HEK293 (cell line): ENCODE measurements at regions not wholly inside any gene's neighbourhood (a gene's known extent, or its start where the extent isn't known, plus 50 kb on each side); places are given as distances from the start of the nearest gene placed in this dataset.

Experiments
- CTCF ChIA-PET: fragments of 350-600 bp; formaldehyde crosslinking; extraction: SDS; loops from one replicate; lab custom pipeline; 2021; ENCODE audit warnings: antibody characterized with exemption; lab: Yijun Ruan, JAX
- POLR2A ChIA-PET: fragments of 300-600 bp; formaldehyde crosslinking; extraction: SDS; loops from one replicate; lab custom pipeline; 2020; ENCODE audit warnings: antibody characterized with exemption, inconsistent platforms; lab: Yijun Ruan, JAX
- H3K27ac ChIP-seq: fragments of 200-500 bp; sonication (Bioruptor generic); 2 replicates; pipeline ENCODE4 v1.5.1; 2014; ENCODE audit warnings: low read depth, low read length, control low read depth, inconsistent platforms; ENCODE audit errors: extremely low read depth
- H3K36me3 ChIP-seq, 2 experiments: fragments of 200-500 bp in 1 of 2; sonication (Bioruptor generic) in 1 of 2; 1 replicate in 1 of 2; 2 replicates in 1 of 2; pipeline ENCODE4 v1.5.1; 2014 to 2017; ENCODE audit warnings: inconsistent platforms in 2 of 2, low read length in 2 of 2; ENCODE audit not compliant: control insufficient read depth in 2 of 2, insufficient read depth in 1 of 2
- H3K4me1 ChIP-seq: fragments of 200-500 bp; sonication (Bioruptor generic); 2 replicates; pipeline ENCODE4 v1.5.1; 2014; ENCODE audit warnings: mild to moderate bottlenecking, low read length, inconsistent platforms; ENCODE audit not compliant: control insufficient read depth, insufficient read depth
- H3K4me3 ChIP-seq: 2 replicates; pipeline ENCODE4 v1.5.1; 2011; ENCODE audit warnings: low read depth, mild to moderate bottlenecking, control low read depth, low read length, moderate library complexity
- H3K9me3 ChIP-seq: fragments of 200-500 bp; sonication (Bioruptor generic); 2 replicates; pipeline ENCODE4 v1.5.1; 2014; ENCODE audit warnings: low read depth, low read length, inconsistent platforms; ENCODE audit not compliant: control insufficient read depth, insufficient read depth
- BCL11B ChIP-seq: fragments of 450-650 bp; formaldehyde crosslinking; IDR thresholded peaks from 2 replicates; pipeline ENCODE4 v1.5.1; 2016; ENCODE audit warnings: low read depth, missing biosample characterization, missing genetic modification characterization
- ELK4 ChIP-seq: IDR thresholded peaks from 2 replicates; pipeline ENCODE4 v1.6.1; 2011; ENCODE audit warnings: mild to moderate bottlenecking, low read depth, low read length, borderline replicate concordance
- GLI2 ChIP-seq: fragments of 450-650 bp; formaldehyde crosslinking; IDR thresholded peaks from 2 replicates; pipeline ENCODE4; 2017; ENCODE audit warnings: missing biosample characterization, missing genetic modification characterization, low read depth, borderline replicate concordance
- HOXD13 ChIP-seq: sonication (generic); formaldehyde crosslinking; IDR thresholded peaks from 2 replicates; pipeline ENCODE4 v1.8.0; 2022; ENCODE audit warnings: missing genetic modification reagents, borderline replicate concordance
- KLF8 ChIP-seq: fragments of 450-650 bp; formaldehyde crosslinking; IDR thresholded peaks from 2 replicates; pipeline ENCODE4 v1.5.1; 2016; ENCODE audit warnings: missing biosample characterization, missing genetic modification characterization
- OVOL3 ChIP-seq: fragments of 450-650 bp; formaldehyde crosslinking; IDR thresholded peaks from 2 replicates; pipeline ENCODE4 v1.5.1; 2016; ENCODE audit warnings: missing biosample characterization, missing genetic modification characterization
- SCRT1 ChIP-seq: fragments of 450-650 bp; formaldehyde crosslinking; IDR thresholded peaks from 2 replicates; pipeline ENCODE4 v1.5.1; 2016; ENCODE audit warnings: missing biosample characterization, missing genetic modification characterization, borderline replicate concordance
- SETDB1 ChIP-seq: IDR thresholded peaks from one replicate; pipeline ENCODE4 v1.6.1; 2017; ENCODE audit warnings: mild to moderate bottlenecking, low read length, moderate library complexity, mixed read lengths; ENCODE audit not compliant: insufficient read length
- TCF7L2 ChIP-seq: IDR thresholded peaks from 2 replicates; pipeline ENCODE4 v1.6.1; 2011; ENCODE audit warnings: low read depth, mild to moderate bottlenecking, inconsistent platforms, low read length, moderate library complexity, borderline replicate concordance
- ZBTB44 ChIP-seq: fragments of 450-650 bp; IDR thresholded peaks from 2 replicates; pipeline ENCODE4 v1.5.1; 2018; ENCODE audit warnings: missing biosample characterization, mild to moderate bottlenecking, missing genetic modification characterization
- ZFP3 ChIP-seq: fragments of 450-650 bp; formaldehyde crosslinking; IDR thresholded peaks from 2 replicates; pipeline ENCODE4 v1.5.1; 2016; ENCODE audit warnings: low read depth, missing biosample characterization, missing genetic modification characterization
- ZIC2 ChIP-seq: fragments of 450-650 bp; formaldehyde crosslinking; IDR thresholded peaks from 2 replicates; pipeline ENCODE4 v1.5.1; 2016; ENCODE audit warnings: missing biosample characterization, missing genetic modification characterization
- ZNF157 ChIP-seq: fragments of 450-650 bp; formaldehyde crosslinking; IDR thresholded peaks from 2 replicates; pipeline ENCODE4 v1.5.1; 2016; ENCODE audit warnings: missing biosample characterization, missing genetic modification characterization
- ZNF169 ChIP-seq: fragments of 450-650 bp; formaldehyde crosslinking; IDR thresholded peaks from 2 replicates; pipeline ENCODE4 v1.5.1; 2016; ENCODE audit warnings: missing biosample characterization, missing genetic modification characterization
- ZNF202 ChIP-seq: fragments of 450-650 bp; formaldehyde crosslinking; IDR thresholded peaks from 2 replicates; pipeline ENCODE4 v1.5.1; 2016; ENCODE audit warnings: missing biosample characterization, missing genetic modification characterization, borderline replicate concordance
- ZNF221 ChIP-seq: fragments of 450-650 bp; formaldehyde crosslinking; IDR thresholded peaks from 2 replicates; pipeline ENCODE4 v1.5.1; 2017; ENCODE audit warnings: missing biosample characterization, missing genetic modification characterization, borderline replicate concordance
- ZNF24 ChIP-seq: fragments of 450-650 bp; formaldehyde crosslinking; IDR thresholded peaks from 2 replicates; pipeline ENCODE4 v1.5.1; 2016; ENCODE audit warnings: missing biosample characterization, missing genetic modification characterization
- ZNF311 ChIP-seq: fragments of 450-650 bp; formaldehyde crosslinking; IDR thresholded peaks from 2 replicates; pipeline ENCODE4 v1.5.1; 2017; ENCODE audit warnings: missing biosample characterization, missing genetic modification characterization, borderline replicate concordance
- ZNF335 ChIP-seq: fragments of 450-650 bp; formaldehyde crosslinking; conservative IDR thresholded peaks from 2 replicates; pipeline ENCODE4 v1.5.1; 2016; ENCODE audit warnings: missing biosample characterization, missing genetic modification characterization
- ZNF37A ChIP-seq: fragments of 450-650 bp; IDR thresholded peaks from 2 replicates; pipeline ENCODE4 v1.5.1; 2018; ENCODE audit warnings: missing biosample characterization, missing genetic modification characterization
- ZNF416 ChIP-seq: fragments of 450-650 bp; formaldehyde crosslinking; IDR thresholded peaks from 2 replicates; pipeline ENCODE4 v1.5.1; 2016; ENCODE audit warnings: missing biosample characterization, missing genetic modification characterization
- ZNF560 ChIP-seq: fragments of 450-650 bp; formaldehyde crosslinking; IDR thresholded peaks from 2 replicates; pipeline ENCODE4 v1.5.1; 2017; ENCODE audit warnings: missing biosample characterization, missing genetic modification characterization, borderline replicate concordance
- ZNF571 ChIP-seq: fragments of 450-650 bp; formaldehyde crosslinking; IDR thresholded peaks from 2 replicates; pipeline ENCODE4 v1.5.0; 2017; ENCODE audit warnings: missing biosample characterization, missing genetic modification characterization
- ZNF585B ChIP-seq: fragments of 450-650 bp; formaldehyde crosslinking; IDR thresholded peaks from 2 replicates; pipeline ENCODE4 v1.5.1; 2016; ENCODE audit warnings: missing biosample characterization, missing genetic modification characterization
- ZNF596 ChIP-seq: fragments of 450-650 bp; IDR thresholded peaks from 2 replicates; pipeline ENCODE4 v1.5.0; 2018; ENCODE audit warnings: missing biosample characterization, mild to moderate bottlenecking, missing genetic modification characterization, moderate library complexity
- ZNF624 ChIP-seq: fragments of 450-650 bp; formaldehyde crosslinking; IDR thresholded peaks from 2 replicates; pipeline ENCODE4 v1.5.1; 2017; ENCODE audit warnings: missing biosample characterization, missing genetic modification characterization
- ZNF747 ChIP-seq: fragments of 450-650 bp; formaldehyde crosslinking; IDR thresholded peaks from 2 replicates; pipeline ENCODE4 v1.5.1; 2016; ENCODE audit warnings: missing biosample characterization, missing genetic modification characterization
- ZNF791 ChIP-seq: fragments of 450-650 bp; formaldehyde crosslinking; IDR thresholded peaks from 2 replicates; pipeline ENCODE4 v1.5.1; 2016; ENCODE audit warnings: missing biosample characterization, missing genetic modification characterization
- ZSCAN16 ChIP-seq: fragments of 450-650 bp; formaldehyde crosslinking; IDR thresholded peaks from 2 replicates; pipeline ENCODE4 v1.5.1; 2016; ENCODE audit warnings: missing biosample characterization, missing genetic modification characterization
- TF ChIP-seq, protein P1 (sequence below): fragments of 450-650 bp; formaldehyde crosslinking; IDR thresholded peaks from 2 replicates; pipeline ENCODE4 v1.5.1; 2016; ENCODE audit warnings: missing biosample characterization, missing genetic modification characterization
- TF ChIP-seq, protein P2 (sequence below): fragments of 450-650 bp; formaldehyde crosslinking; IDR thresholded peaks from 2 replicates; pipeline ENCODE4 v1.5.1; 2016; ENCODE audit warnings: missing biosample characterization, missing genetic modification characterization

DNA sequence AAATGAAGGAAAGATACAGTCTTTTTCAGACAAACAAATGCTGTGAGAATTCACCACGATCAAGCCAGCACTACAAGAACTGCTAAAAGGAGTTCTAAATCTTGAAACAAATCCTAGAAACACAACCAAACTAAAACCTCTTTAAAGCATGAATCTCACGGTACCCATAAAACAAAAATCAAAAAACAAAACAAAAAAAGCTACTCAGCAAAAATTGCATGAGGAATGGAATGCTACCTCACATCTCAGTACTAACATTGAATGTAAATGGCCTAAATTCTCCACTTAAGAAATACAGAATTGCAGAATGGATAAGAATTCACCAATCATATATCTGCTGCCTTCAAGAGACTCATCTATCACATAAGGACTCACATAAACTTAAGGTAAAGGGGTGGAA is 300.1 kb downstream of the NAF1 start (continued):
- TF ChIP-seq ZNF747 (tag by site-specific recombination): no peak

- CTCF ChIA-PET: no interaction called here
- H3K27ac ChIP-seq: no peak overlapping the region
- H3K9me3 ChIP-seq: no peaks in the 10 kb centered on the region
- POLR2A ChIA-PET: no interaction called here
- H3K36me3 ChIP-seq: no peaks in the 10 kb centered on the region
- no peak overlapping the region for H3K4me3 ChIP-seq
- TF ChIP-seq ZNF202 (tag by site-specific recombination) (no peak), ZNF585B (tag by site-specific recombination) (no peak), ZSCAN16 (no peak), ZNF335 (no peak), ZNF157 (tag by site-specific recombination) (no peak), OVOL3 (no peak), ZIC2 (tag by site-specific recombination) (no peak), ZNF24 (tag by site-specific recombination) (no peak), ZFP3 (tag by site-specific recombination) (no peak), KLF8 (no peak), ZNF169 (tag by site-specific recombination) (no peak), ZNF791 (no peak), ZNF560 (no peak), ZNF221 (tag by site-specific recombination) (no peak)
- H3K4me1 ChIP-seq: no peaks in the 10 kb centered on the region
These were observed 301.6 kb downstream of the NAF1 start for GRCh38 chr4:162865102-162865501.

- ChIA-PET POLR2A (no interaction called here), CTCF (no interaction called here)
- Histone ChIP-seq H3K4me3 (no peak overlapping the region), H3K36me3 (no peaks in the 10 kb centered on the region), H3K4me1 (no peaks in the 10 kb centered on the region), H3K9me3 (no peaks in the 10 kb centered on the region), H3K27ac (no peak overlapping the region)
- TF ChIP-seq TCF7L2 (no peak), ZNF624 (tag by site-specific recombination) (no peak), SCRT1 (no peak), ZNF560 (no peak), ZNF37A (tag by site-specific recombination) (no peak), ZNF221 (tag by site-specific recombination) (no peak), ELK4 (no peak), BCL11B (tag by site-specific recombination) (no peak), ZBTB44 (no peak), GLI2 (tag by site-specific recombination) (no peak), SETDB1 (no peak), HOXD13 (CRISPR knock-in tag) (no peak), ZNF571 (tag by site-specific recombination) (no peak), ZNF24 (tag by site-specific recombination) (no peak), ZNF416 (tag by site-specific recombination) (no peak), ZNF311 (tag by site-specific recombination) (no peak), ZNF596 (tag by site-specific recombination) (no peak)
- TF ChIP-seq, protein P1, sequence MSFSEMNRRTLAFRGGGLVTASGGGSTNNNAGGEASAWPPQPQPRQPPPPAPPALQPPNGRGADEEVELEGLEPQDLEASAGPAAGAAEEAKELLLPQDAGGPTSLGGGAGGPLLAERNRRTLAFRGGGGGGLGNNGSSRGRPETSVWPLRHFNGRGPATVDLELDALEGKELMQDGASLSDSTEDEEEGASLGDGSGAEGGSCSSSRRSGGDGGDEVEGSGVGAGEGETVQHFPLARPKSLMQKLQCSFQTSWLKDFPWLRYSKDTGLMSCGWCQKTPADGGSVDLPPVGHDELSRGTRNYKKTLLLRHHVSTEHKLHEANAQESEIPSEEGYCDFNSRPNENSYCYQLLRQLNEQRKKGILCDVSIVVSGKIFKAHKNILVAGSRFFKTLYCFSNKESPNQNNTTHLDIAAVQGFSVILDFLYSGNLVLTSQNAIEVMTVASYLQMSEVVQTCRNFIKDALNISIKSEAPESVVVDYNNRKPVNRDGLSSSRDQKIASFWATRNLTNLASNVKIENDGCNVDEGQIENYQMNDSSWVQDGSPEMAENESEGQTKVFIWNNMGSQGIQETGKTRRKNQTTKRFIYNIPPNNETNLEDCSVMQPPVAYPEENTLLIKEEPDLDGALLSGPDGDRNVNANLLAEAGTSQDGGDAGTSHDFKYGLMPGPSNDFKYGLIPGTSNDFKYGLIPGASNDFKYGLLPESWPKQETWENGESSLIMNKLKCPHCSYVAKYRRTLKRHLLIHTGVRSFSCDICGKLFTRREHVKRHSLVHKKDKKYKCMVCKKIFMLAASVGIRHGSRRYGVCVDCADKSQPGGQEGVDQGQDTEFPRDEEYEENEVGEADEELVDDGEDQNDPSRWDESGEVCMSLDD (tag by site-specific recombination): no peak
- TF ChIP-seq, protein P2, sequence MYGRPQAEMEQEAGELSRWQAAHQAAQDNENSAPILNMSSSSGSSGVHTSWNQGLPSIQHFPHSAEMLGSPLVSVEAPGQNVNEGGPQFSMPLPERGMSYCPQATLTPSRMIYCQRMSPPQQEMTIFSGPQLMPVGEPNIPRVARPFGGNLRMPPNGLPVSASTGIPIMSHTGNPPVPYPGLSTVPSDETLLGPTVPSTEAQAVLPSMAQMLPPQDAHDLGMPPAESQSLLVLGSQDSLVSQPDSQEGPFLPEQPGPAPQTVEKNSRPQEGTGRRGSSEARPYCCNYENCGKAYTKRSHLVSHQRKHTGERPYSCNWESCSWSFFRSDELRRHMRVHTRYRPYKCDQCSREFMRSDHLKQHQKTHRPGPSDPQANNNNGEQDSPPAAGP: no peak
These were observed 312.9 kb downstream of the NAF1 start for GRCh38 chr4:162853788-162854187.
